Smooth muscle cell (in vitro differentiated cells): ENCODE measurements at regions not wholly inside any gene's neighbourhood (a gene's known extent, or its start where the extent isn't known, plus 50 kb on each side); places are given as distances from the start of the nearest gene placed in this dataset.

Source experiments
- DNase-seq: peaks from one replicate; lab custom pipeline; 2025; ENCODE audit not compliant: unreplicated experiment; lab: John Stamatoyannopoulos, UW
- H2AFZ ChIP-seq: fragments of 200-600 bp; sonication (generic); 2 replicates; pipeline ENCODE4 v1.6.0; 2016; ENCODE audit warnings: antibody characterized with exemption, low read depth, mild to moderate bottlenecking
- H3F3A ChIP-seq: fragments of 200-600 bp; sonication (generic); 2 replicates; pipeline ENCODE4 v1.6.0; 2017; ENCODE audit warnings: antibody characterized with exemption, low read depth
- H3K27ac ChIP-seq: fragments of 200-600 bp; sonication (generic); 2 replicates; pipeline ENCODE4 v1.5.1; 2016; ENCODE audit warnings: low read depth, mild to moderate bottlenecking
- H3K27me3 ChIP-seq: fragments of 200-600 bp; sonication (generic); 2 replicates; pipeline ENCODE4 v1.6.1; 2016; ENCODE audit warnings: low read depth, mild to moderate bottlenecking
- H3K36me3 ChIP-seq: fragments of 200-600 bp; sonication (generic); 2 replicates; pipeline ENCODE4 v1.5.1; 2016; ENCODE audit warnings: low read depth
- H3K4me1 ChIP-seq: fragments of 200-600 bp; sonication (generic); 2 replicates; pipeline ENCODE4 v1.5.1; 2016; ENCODE audit warnings: low read depth
- H3K4me2 ChIP-seq: fragments of 200-600 bp; sonication (generic); 2 replicates; pipeline ENCODE4 v1.6.0; 2016; ENCODE audit warnings: mild to moderate bottlenecking
- H3K4me3 ChIP-seq: fragments of 200-600 bp; sonication (generic); 2 replicates; pipeline ENCODE4 v1.5.1; 2016; ENCODE audit warnings: mild to moderate bottlenecking
- H3K79me2 ChIP-seq: fragments of 200-600 bp; sonication (generic); 2 replicates; pipeline ENCODE4 v1.6.0; 2016; ENCODE audit warnings: low read depth, mild to moderate bottlenecking
- H3K9ac ChIP-seq: fragments of 200-600 bp; sonication (generic); 2 replicates; pipeline ENCODE4 v1.6.0; 2016; ENCODE audit warnings: low read depth
- H3K9me3 ChIP-seq: fragments of 200-600 bp; sonication (generic); replicated peaks from 2 replicates; pipeline ENCODE4 v1.5.1; 2016; ENCODE audit warnings: low read depth
- H4K20me1 ChIP-seq: fragments of 200-600 bp; sonication (generic); 2 replicates; pipeline ENCODE4 v1.6.0; 2016; ENCODE audit warnings: low read depth
- CTCF ChIP-seq: fragments of 200-600 bp; sonication (generic); IDR thresholded peaks from 2 replicates; pipeline ENCODE4 v1.5.1; 2017; ENCODE audit warnings: borderline replicate concordance, mild to moderate bottlenecking, antibody characterized with exemption; ENCODE audit not compliant: insufficient read depth, poor library complexity, severe bottlenecking
- WGBS: methylation state at CpG from one replicate; pipeline ENCODE4 v1.1.7; 2016; ENCODE audit warnings: low lambda C conversion rate; 5-methylcytosine and 5-hydroxymethylcytosine counted together

- H3K27me3 ChIP-seq, result no peaks in the 10 kb centered on the region
- H3K4me2 ChIP-seq, result no peak overlapping the region
- no peak overlapping the region for H3K4me3 ChIP-seq
- H3K36me3 ChIP-seq, result no peaks in the 10 kb centered on the region
- DNase-seq, result no peak
- no peak for TF ChIP-seq CTCF
- H3K79me2 ChIP-seq, result no peaks in the 10 kb centered on the region
- WGBS, result 97% methylated on average over 12 of the region's 12 CpGs
- H3K27ac ChIP-seq, result no peak overlapping the region
- H3K9ac ChIP-seq, result no peak overlapping the region
- H2AFZ ChIP-seq, result no peak overlapping the region
- H3F3A ChIP-seq, result peaks cover 2% of the 10 kb centered on the region
- H3K4me1 ChIP-seq, result no peaks in the 10 kb centered on the region
- no peaks in the 10 kb centered on the region for H4K20me1 ChIP-seq
- no peaks in the 10 kb centered on the region for H3K9me3 ChIP-seq
These were observed 315.9 kb upstream of the TGFBR2 start for GRCh38 chr3:30290479-30290878.

DNA sequence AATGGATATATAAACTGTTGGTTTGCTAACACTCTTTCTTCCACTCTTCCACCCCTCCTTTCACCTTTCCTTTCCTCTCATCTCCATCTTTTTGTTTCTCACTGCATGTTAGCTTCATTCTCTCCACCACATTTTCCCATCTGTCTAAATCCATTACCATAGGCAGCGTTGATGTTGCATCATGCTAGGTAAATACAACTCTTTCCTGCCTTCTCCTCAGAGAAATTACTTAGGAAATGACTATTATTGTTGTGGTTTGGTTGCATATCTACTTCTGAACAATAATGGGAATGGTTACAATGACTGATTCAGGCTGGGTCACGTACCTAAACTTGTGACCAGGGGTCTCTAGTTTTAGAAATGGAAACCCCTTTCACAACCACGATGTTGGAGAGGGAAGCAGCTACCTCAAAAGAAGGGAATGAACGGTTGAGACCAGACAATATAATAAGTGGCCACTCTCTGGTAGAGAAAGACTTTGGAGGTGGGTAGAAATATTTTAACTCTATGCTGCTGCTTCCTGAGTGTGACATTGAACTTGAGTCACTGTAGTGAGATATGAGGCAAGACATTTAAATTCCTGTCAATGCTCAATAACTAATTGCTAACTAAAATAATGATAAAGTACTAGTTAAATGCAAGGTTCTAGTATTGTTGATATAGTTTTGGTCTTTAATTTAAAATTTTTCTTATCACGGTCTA lies 314.1 kb upstream of the TGFBR2 start:
- no peaks in the 10 kb centered on the region for H4K20me1 ChIP-seq
- no peaks in the 10 kb centered on the region for H3K4me1 ChIP-seq
- DNase-seq, result no peak
- no peak overlapping the region for H3K4me2 ChIP-seq
- 88% methylated on average over 5 of the region's 5 CpGs for WGBS
- H2AFZ ChIP-seq, result no peak overlapping the region
- TF ChIP-seq CTCF, result no peak
- no peak overlapping the region for H3K27ac ChIP-seq
- no peaks in the 10 kb centered on the region for H3K27me3 ChIP-seq
- H3K4me3 ChIP-seq, result no peak overlapping the region
- H3F3A ChIP-seq, result no peaks in the 10 kb centered on the region
- H3K9me3 ChIP-seq, result no peaks in the 10 kb centered on the region
- H3K79me2 ChIP-seq, result no peaks in the 10 kb centered on the region
- no peak overlapping the region for H3K9ac ChIP-seq
- no peaks in the 10 kb centered on the region for H3K36me3 ChIP-seq

GRCh38 chr3:30293621-30294240 lies 312.7 kb upstream of the TGFBR2 start:
- Histone ChIP-seq H3F3A (no peaks in the 10 kb centered on the region), H2AFZ (peak overlapping the region; percentile 59), H3K4me1 (no peaks in the 10 kb centered on the region), H3K36me3 (no peaks in the 10 kb centered on the region), H3K27ac (no peak overlapping the region), H3K9me3 (no peaks in the 10 kb centered on the region), H4K20me1 (no peaks in the 10 kb centered on the region), H3K27me3 (no peaks in the 10 kb centered on the region), H3K9ac (no peak overlapping the region), H3K4me2 (no peak overlapping the region), H3K4me3 (no peak overlapping the region), H3K79me2 (no peaks in the 10 kb centered on the region)
- no peak for TF ChIP-seq CTCF
- no peak for DNase-seq
- whole genome bisulfite sequencing, result 90% methylated on average over 6 of the region's 6 CpGs

DNA sequence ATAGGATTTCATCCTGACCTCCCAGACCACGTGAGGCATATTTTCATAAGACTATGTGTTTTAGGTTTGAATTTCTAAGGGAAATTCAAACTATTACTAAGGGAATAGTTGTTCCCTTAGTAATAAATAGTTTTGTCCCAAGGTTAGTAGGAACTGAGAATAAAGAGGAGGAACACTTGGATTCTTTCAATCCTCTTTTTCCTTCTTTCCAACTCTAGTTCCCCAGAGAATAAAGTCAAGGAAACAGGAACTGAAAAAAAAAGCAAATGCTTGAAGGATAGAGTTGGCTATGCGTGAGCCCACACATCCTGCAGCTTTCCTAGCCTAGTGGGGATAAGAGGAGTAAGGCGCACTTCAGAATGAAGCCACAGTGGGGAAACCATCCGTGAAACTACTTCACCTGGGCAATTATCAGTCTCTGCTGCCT lies 312.1 kb upstream of the TGFBR2 start:
- H4K20me1 ChIP-seq, result no peaks in the 10 kb centered on the region
- H3K79me2 ChIP-seq, result no peaks in the 10 kb centered on the region
- no peaks in the 10 kb centered on the region for H3F3A ChIP-seq
- H3K4me1 ChIP-seq, result no peaks in the 10 kb centered on the region
- 71% methylated on average over 4 of the region's 4 CpGs for WGBS
- no peak for DNase-seq
- H2AFZ ChIP-seq, result peak overlapping the region; percentile 59
- no peak overlapping the region for H3K4me2 ChIP-seq
- no peaks in the 10 kb centered on the region for H3K36me3 ChIP-seq
- H3K27me3 ChIP-seq, result no peaks in the 10 kb centered on the region
- TF ChIP-seq CTCF, result no peak
- H3K9me3 ChIP-seq, result no peaks in the 10 kb centered on the region
- H3K27ac ChIP-seq, result no peak overlapping the region
- H3K9ac ChIP-seq, result no peak overlapping the region
- no peak overlapping the region for H3K4me3 ChIP-seq
